NCI-H1417 treated with DMSO at 0.1 percent for 48 hours (cell line): ENCODE measurements at regions not wholly inside any gene's neighbourhood (a gene's known extent, or its start where the extent isn't known, plus 50 kb on each side); places are given as distances from the start of the nearest gene placed in this dataset.
"Not testable (repeated sequence)": the region's sequence is repeated elsewhere in the genome, so short reads cannot be mapped to it uniquely, and the experiment has no call there.

Source experiments
- DNase-seq: peaks from one replicate; lab custom pipeline; 2025; lab: John Stamatoyannopoulos, UW

GRCh38 chr4:110848787-110849186 is 225.9 kb upstream of the PITX2 start:
- no peak for DNase-seq

DNA sequence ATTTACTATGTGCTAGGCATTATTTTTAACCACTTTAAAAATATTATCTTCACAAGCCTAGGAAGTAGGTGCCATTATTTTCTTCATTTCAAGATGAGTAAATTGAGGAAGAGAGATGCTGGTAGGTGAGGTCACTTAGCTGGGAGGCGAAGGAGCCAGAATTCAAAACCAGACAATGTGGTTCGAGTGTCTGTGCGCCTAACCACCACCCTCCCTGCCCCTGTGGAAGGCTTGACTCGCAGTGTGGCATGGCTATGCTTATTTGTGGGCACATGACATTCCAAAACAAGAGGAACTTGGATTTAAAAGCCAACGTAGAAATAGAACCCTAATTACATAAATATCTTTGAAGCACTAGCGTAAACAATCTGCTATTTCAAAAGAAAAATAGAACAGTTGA is 226.6 kb upstream of the PITX2 start:
- no peak for DNase-seq

DNA sequence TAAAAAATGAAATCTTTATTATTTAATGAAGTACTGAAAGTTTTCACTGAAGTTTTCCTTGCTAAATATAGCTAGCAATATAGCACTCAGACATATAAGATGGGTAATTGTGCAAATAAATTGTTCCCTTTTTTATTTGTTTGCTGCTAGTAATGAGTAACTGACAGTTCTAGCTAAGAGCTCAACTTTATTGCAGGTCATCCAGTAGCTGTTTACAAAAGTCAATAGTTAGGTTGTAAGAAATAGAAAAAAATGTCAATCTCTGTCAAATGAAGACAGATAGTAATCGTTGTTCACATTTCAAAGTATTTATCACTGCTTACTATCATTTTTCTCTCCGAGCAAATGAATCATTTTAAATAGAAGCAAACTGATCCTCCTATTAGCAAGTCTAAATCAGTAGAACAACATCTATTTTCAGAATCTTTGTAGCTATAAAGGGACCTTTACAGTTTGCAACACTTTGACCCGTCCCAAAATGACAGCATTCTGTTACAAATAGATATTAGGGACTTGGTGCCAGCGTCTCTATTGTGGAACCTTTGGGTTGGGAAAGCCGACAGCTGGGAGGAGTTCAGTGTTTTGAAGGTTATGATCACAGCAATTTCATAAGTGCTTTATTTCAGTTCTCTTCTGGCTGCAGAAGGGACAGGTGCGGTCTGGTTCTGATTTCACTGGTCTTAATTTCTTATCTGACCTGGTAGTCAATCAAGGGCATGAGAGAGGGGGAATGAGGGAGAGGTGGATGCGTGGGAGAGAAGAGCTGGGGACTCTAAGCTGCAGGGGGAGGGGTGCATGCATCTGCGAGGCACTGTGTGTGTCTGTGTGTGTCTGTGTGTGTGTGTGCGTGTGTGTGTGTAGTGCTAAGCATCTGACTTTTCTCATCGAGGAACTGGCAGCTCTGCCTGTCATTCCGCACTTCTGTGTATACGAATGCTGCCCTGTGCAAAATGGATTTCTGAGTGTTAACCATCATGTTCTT is 227.9 kb upstream of the PITX2 start:
- peak; percentile 10 for DNase-seq

DNA sequence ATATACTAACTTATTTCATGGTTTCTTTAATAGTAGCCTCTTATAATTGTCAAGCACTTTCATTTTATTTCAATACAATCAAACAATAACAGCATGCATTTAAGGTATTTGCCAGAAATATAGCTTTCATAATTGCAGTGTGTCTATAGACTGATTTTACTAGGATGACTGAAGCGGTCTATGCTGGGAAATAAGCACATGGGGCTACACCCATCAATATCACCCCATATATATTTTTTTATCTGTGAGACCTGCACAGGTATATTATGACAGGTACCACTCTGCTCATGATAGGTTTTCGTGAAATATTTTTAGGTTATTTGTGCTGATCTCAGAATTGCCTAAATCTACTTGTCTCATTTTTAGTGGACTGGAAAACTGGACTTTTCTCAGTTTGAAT is 229.1 kb upstream of the PITX2 start:
- no peak for DNase-seq

DNA sequence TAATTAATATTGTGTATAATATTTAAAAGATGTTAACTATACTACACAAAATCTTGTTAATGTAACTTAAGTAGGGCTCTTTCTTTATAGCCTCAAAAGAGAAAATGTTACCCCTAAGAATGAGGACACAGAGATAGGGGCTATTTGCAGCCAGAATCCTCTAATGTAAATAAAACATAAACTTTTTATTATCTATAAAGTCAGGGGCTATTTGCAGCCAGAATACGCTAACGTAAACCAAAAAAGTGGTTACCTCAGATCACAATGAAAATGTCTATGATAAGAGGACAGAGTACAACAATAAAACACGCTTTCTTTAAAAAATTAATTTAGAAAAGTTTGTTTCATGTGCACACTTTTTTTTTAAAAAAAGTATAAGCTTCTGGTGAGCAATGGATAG is 229.9 kb upstream of the PITX2 start:
- DNase-seq, result no peak

GRCh38 chr4:110853242-110853641 is 230.4 kb upstream of the PITX2 start:
- no peak for DNase-seq

DNA sequence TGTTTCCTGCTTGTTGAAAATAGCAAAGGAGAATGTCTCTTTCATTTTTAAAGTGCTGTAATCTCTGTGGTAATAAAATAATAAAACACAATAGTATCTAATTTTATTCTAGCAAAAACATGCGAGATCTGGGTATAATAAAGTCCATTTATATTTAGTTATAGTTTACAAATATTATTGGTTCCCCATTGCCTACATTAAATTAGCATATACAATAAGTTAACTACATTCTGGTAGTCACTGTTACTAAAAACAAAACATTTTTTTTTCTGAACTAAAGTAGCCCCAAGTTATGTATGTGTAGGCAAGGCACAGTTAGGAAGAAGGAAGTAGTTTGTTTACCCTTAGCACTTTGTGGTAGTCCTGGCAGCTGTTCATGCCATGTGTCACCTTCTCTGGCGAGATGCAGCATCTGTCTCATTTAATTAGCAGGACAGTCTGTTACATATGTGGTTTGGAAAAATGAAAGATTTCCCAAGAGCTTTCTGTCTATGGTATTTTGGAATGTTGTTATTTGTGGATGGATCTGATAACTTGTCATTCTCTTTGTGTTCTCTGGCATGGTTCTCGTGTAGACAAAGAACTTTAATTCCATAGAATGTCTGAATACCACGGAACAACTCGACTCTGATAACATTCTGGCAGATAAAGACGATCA is 231.3 kb upstream of the PITX2 start:
- DNase-seq, result no peak

GRCh38 chr4:110860125-110860524 is 237.2 kb upstream of the PITX2 start:
- DNase-seq, result no peak

GRCh38 chr4:110860901-110861300 is 238.0 kb upstream of the PITX2 start:
- no peak for DNase-seq

- DNase-seq, result no peak
These were observed 242.9 kb upstream of the PITX2 start for GRCh38 chr4:110865611-110866259.

- DNase-seq, result no peak
These were observed 244.5 kb upstream of the PITX2 start for GRCh38 chr4:110867251-110867960.

GRCh38 chr4:110867981-110868720 is 245.3 kb upstream of the PITX2 start:
- DNase-seq, result no peak

DNA sequence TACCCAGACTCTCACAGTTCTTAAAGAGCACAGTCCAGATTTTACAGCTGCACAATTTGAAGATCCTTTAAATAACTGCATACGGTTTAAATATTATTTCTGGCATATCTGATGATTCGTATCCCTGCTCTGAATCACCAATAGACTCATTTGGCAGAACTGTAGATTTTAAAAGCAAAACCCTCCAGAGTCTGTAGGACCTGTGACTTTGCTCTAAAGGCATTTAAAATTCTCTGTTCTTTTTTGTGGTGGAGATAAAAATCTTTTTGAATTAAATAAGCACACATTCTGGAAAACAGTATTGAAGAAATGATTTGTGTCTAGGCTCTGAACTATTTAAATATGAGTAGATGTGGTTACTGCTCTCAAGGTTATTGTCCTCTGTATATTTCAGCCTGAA is 246.2 kb upstream of the PITX2 start:
- DNase-seq, result no peak

- DNase-seq, result no peak
These were observed 247.1 kb upstream of the PITX2 start for GRCh38 chr4:110869862-110870572.

DNA sequence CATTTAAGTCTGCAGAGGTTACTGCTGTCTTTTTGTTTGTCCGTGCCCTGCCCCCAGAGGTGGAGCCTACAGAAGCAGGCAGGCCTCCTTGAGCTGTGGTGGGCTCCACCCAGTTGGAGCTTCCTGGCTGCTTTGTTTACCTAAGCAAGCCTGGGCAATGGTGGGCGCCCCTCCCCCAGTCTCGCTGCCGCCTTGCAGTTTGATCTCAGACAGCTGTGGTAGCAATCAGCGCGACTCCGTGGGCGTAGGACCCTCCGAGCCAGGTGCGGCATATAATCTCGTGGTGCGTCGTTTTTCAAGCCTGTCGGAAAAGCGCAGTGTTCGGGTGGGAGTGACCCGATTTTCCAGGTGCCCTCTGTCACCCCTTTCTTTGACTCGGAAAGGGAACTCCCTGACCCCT is 253.3 kb upstream of the PITX2 start:
- DNase-seq, result not testable (repeated sequence)

- DNase-seq, result no peak
These were observed 254.0 kb upstream of the PITX2 start for GRCh38 chr4:110876866-110877265.

GRCh38 chr4:110877778-110878370 is 255.0 kb upstream of the PITX2 start:
- DNase-seq, result no peak

DNA sequence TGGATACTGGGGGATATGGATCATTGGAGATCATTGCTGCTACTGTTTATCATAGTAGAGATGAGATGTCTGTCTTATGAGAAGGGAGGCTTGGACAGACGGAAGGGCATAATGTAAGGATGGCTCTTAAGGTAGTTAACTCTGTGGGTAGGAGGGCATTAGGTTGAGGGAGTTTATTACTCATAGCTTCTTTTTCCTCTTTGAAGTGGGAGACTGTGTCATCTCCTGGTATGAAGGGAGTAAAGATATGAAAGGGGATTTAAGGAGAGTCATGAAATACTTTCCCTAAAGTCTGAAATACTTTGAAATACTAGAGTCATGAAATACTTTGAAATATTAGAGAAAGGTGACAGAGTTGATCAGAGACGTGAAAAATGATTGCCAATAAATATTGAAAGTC is 255.5 kb upstream of the PITX2 start:
- no peak for DNase-seq

GRCh38 chr4:110878956-110879355 is 256.1 kb upstream of the PITX2 start:
- no peak for DNase-seq

DNA sequence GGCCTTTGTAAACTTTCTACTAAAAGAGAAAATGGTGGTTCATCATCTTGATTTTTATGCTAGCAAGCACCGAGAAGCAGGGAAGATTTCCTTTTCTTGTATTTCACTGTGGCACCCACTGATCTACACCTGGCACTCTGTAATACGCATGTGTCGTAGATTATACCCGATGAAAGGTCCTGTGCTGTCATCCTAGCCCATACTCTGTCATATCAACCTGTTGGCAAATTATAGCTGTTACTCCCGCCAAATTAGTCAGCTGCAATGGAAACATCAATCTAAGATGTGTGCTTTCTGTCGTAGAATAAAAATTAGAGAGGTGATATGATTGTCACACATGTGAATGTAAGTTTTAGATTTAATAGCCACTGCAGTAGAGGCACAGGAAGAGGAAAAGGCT is 263.4 kb upstream of the PITX2 start:
- no peak for DNase-seq
